Heart left ventricle (tissue), 16 donors: ENCODE measurements at regions not wholly inside any gene's neighbourhood (a gene's known extent, or its start where the extent isn't known, plus 50 kb on each side); places are given as distances from the start of the nearest gene placed in this dataset.

ENCODE experiments used
- ATAC-seq, 4 donors: fragments of 200-7000 bp; cut with Tn5 transposase; one replicate each; pipeline ENCODE4 v1.9.1; 2020 to 2022; ENCODE audit warnings: moderate library complexity in 4 of 4, mild to moderate bottlenecking in 3 of 4, moderate number of reproducible peaks in 1 of 4
- DNase-seq, 5 donors: peaks; one replicate each; pipeline ENCODE4 v3.0.0-alpha.2; 2020
- H3K27ac ChIP-seq, 12 donors: fragments of 200-600 bp; sonication (generic) in 4 of 12; one replicate each; pipeline versions ENCODE4 v1.5.0 to v1.8.0; 2016 to 2022; ENCODE audit warnings: mild to moderate bottlenecking in 2 of 12
- H3K27me3 ChIP-seq, 9 donors: fragments of 200-600 bp; sonication (generic) in 2 of 9; one replicate each; pipeline versions ENCODE4 v1.5.1 to v1.8.0; 2016 to 2022; ENCODE audit warnings: mild to moderate bottlenecking in 3 of 9
- H3K36me3 ChIP-seq, 9 donors: fragments of 200-600 bp; sonication (generic) in 2 of 9; one replicate each; pipeline versions ENCODE4 v1.5.0 to v1.8.0; 2018 to 2022; ENCODE audit warnings: mild to moderate bottlenecking in 2 of 9
- H3K4me1 ChIP-seq, 12 donors: fragments of 200-600 bp; sonication (generic) in 4 of 12; one replicate each; pipeline versions ENCODE4 v1.5.0 to v1.8.0; 2016 to 2022; ENCODE audit warnings: mild to moderate bottlenecking in 3 of 12
- H3K4me3 ChIP-seq, 12 donors: fragments of 200-600 bp; sonication (generic) in 4 of 12; one replicate each; pipeline versions ENCODE4 v1.5.0 to v1.8.0; 2017 to 2022; ENCODE audit warnings: mild to moderate bottlenecking in 9 of 12, moderate library complexity in 4 of 12
- H3K9me3 ChIP-seq, 12 donors: fragments of 200-600 bp; sonication (generic) in 4 of 12; one replicate each; pipeline versions ENCODE4 v1.5.0 to v1.8.0; 2016 to 2022; ENCODE audit warnings: mild to moderate bottlenecking in 1 of 12
- CTCF ChIP-seq, 12 donors: fragments of 200-600 bp; sonication (generic) in 4 of 12; IDR thresholded peaks; one replicate each; pipeline versions ENCODE4 v1.5.0 to v1.8.0; 2018 to 2022; ENCODE audit warnings: antibody characterized with exemption in 12 of 12, mild to moderate bottlenecking in 5 of 12
- POLR2A ChIP-seq, 2 donors: fragments of 450-650 bp; IDR thresholded peaks; one replicate each; pipeline ENCODE4 v1.6.1; 2017; ENCODE audit warnings: antibody characterized with exemption in 2 of 2, mild to moderate bottlenecking in 2 of 2, moderate library complexity in 2 of 2
- WGBS, 4 donors: extraction: QIAGEN DNeasy Blood & Tissue Kit in 2 of 4; methylation state at CpG; one replicate each; pipeline versions ENCODE4 v1.1.5 to v1.1.7; 2013 to 2018; 5-methylcytosine and 5-hydroxymethylcytosine counted together
- intact Hi-C, 10 donors: fragments of 100-400 bp; cut with DNase I; formaldehyde crosslinking; loops; one replicate each; pipeline versions ENCODE4 v1.11.1 to v1.14.2; 2022
- donor health status: ischemic (EF 13 %, LVEDD 7.1; RV severe dilation, severe dysfunction).
- donor health status: healthy with polysubstance abuse.
- donor health status: DM: no; HTN: yes; CAD: no.
- donor health status: DM: no; HTN: no; CAD: no.
- donor health status: ischemic (EF 25% LVEDD 6.9; RV normal size, moderate dysfunction).
- donor health status: ischemic (EF 25% LVEDD 5.7; RV mildly dilated, moderate dysfunction).
- donor health status: healthy.
- donor health status: DM: yes; HTN: yes; CAD: no.
- donor health status: ischemic (EF 35%, LVEDD 5.7; RV mildly dilated, moderate dysfunction).
- donor health status: nonischemic (EF 11% LVEDD 7.7; RV severe dilation, severe dysfunction).
- donor health status: DM: yes; HTN: yes; CAD: no.
- donor health status: PGD.
- donor health status: ischemic (EF 29% LVEDD 5.4; RV normal size, mild dysfunction).
- donor health status: nonischemic (EF 23%, LVEDD 6.1; RV moderate dilation, normal function).

- H3K9me3 ChIP-seq: no peaks in the 10 kb centered on the region
- intact Hi-C loops: no loop called here
- ATAC-seq (no peak), DNase-seq (no peak)
- 75 to 84% (median 82%) methylated on average over 2 of the region's 2 CpGs for WGBS, 4 donors
- H3K27me3 ChIP-seq: no peaks in the 10 kb centered on the region
- no peaks in the 10 kb centered on the region for H3K36me3 ChIP-seq
- no peak overlapping the region for H3K4me3 ChIP-seq
- H3K4me1 ChIP-seq: peaks cover 0 to 2% (median 0%) of the 10 kb centered on the region in 12 donors
- H3K27ac ChIP-seq: no peak overlapping the region
- no peak for TF ChIP-seq CTCF (IDR thresholded peaks at IDR 0.05)
- no peak for TF ChIP-seq POLR2A (IDR thresholded peaks at IDR 0.05)
These were observed 194.8 kb upstream of the FBXL7 start for GRCh38 chr5:15304914-15305834.

- intact Hi-C loops: no loop called here
- Histone ChIP-seq H3K9me3 (no peaks in the 10 kb centered on the region), H3K27ac (no peak overlapping the region), H3K4me1 (peaks cover 0 to 2% (median 0%) of the 10 kb centered on the region in 12 donors), H3K4me3 (no peak overlapping the region), H3K27me3 (no peaks in the 10 kb centered on the region), H3K36me3 (no peaks in the 10 kb centered on the region)
- WGBS, 4 donors: 35 to 58% (median 47%) methylated on average over 2 of the region's 2 CpGs
- TF ChIP-seq CTCF (IDR thresholded peaks at IDR 0.05): no peak
- no peak for TF ChIP-seq POLR2A (IDR thresholded peaks at IDR 0.05)
- DNase-seq (no peak), ATAC-seq (no peak)
These were observed 195.8 kb upstream of the FBXL7 start for GRCh38 chr5:15304066-15304731.

- 90 to 95% (median 92%) methylated on average over 5 of the region's 5 CpGs for WGBS, 4 donors
- no peak for DNase-seq
- intact Hi-C loops: no loop called here
- Histone ChIP-seq H3K36me3 (no peaks in the 10 kb centered on the region), H3K4me3 (no peak overlapping the region), H3K9me3 (no peaks in the 10 kb centered on the region), H3K4me1 (peaks cover 0 to 2% (median 0%) of the 10 kb centered on the region in 12 donors), H3K27ac (no peak overlapping the region), H3K27me3 (no peaks in the 10 kb centered on the region)
- TF ChIP-seq CTCF (IDR thresholded peaks at IDR 0.05) (no peak), POLR2A (IDR thresholded peaks at IDR 0.05) (no peak)
- ATAC-seq: no peak
These were observed 199.8 kb upstream of the FBXL7 start for GRCh38 chr5:15300141-15300540.

GRCh38 chr5:15290953-15291352 lies 209.0 kb upstream of the FBXL7 start:
- H3K4me3 ChIP-seq: no peak overlapping the region
- 77 to 85% (median 82%) methylated on average over 6 of the region's 6 CpGs for WGBS, 4 donors
- no peak overlapping the region for H3K27ac ChIP-seq
- no peak for DNase-seq
- no peaks in the 10 kb centered on the region for H3K36me3 ChIP-seq
- H3K4me1 ChIP-seq: peaks cover 0 to 7% (median 0%) of the 10 kb centered on the region in 12 donors
- intact Hi-C loops: no loop called here
- no peaks in the 10 kb centered on the region for H3K27me3 ChIP-seq
- no peak for ATAC-seq
- TF ChIP-seq CTCF (IDR thresholded peaks at IDR 0.05): peak in 4 of 12 donors; percentile 10 to 28 (median 22)
- TF ChIP-seq POLR2A (IDR thresholded peaks at IDR 0.05): no peak
- peaks cover 0 to 5% (median 0%) of the 10 kb centered on the region in 12 donors for H3K9me3 ChIP-seq
